ENCODE measurements at regions not wholly inside any gene's neighbourhood (a gene's known extent, or its start where the extent isn't known, plus 50 kb on each side); places are given as distances from the start of the nearest gene placed in this dataset.

DNA sequence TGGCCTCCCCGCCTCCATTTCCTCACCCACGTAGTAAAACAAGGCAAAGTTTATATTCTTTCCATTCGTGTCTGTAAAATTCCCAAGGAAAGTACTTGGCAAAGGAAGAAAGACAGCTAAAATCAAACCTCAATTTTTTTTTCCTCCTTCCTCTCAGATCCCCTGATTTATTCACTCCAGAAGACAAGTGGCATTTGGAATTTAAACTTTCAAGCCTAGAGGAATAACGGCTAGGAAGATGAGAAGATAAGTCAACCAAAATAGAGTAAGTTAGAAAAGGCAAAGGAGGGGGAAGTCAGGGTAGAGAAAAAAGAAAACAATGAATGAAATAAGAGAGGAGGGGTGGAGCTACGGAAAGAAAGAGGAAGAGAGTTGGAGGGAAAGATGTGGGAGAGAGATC is 198.9 kb upstream of the PIK3C3 start:
- no peak for TF ChIP-seq POLR2A (IDR thresholded peaks at IDR 0.05)
- TF ChIP-seq, protein P1, sequence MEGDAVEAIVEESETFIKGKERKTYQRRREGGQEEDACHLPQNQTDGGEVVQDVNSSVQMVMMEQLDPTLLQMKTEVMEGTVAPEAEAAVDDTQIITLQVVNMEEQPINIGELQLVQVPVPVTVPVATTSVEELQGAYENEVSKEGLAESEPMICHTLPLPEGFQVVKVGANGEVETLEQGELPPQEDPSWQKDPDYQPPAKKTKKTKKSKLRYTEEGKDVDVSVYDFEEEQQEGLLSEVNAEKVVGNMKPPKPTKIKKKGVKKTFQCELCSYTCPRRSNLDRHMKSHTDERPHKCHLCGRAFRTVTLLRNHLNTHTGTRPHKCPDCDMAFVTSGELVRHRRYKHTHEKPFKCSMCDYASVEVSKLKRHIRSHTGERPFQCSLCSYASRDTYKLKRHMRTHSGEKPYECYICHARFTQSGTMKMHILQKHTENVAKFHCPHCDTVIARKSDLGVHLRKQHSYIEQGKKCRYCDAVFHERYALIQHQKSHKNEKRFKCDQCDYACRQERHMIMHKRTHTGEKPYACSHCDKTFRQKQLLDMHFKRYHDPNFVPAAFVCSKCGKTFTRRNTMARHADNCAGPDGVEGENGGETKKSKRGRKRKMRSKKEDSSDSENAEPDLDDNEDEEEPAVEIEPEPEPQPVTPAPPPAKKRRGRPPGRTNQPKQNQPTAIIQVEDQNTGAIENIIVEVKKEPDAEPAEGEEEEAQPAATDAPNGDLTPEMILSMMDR (IDR thresholded peaks at IDR 0.05 in 8 of 11, conservative IDR thresholded peaks at IDR 0.05 in 3 of 11): no peak
